Spleen (tissue), 11 donors: ENCODE measurements at regions not wholly inside any gene's neighbourhood (a gene's known extent, or its start where the extent isn't known, plus 50 kb on each side); places are given as distances from the start of the nearest gene placed in this dataset.

Experiments
- DNase-seq: peaks from one replicate; pipeline ENCODE4 v3.0.0-alpha.2; 2020
- H3K27ac ChIP-seq, 8 donors: fragments of 200-600 bp; sonication (generic) in 7 of 8; 1 replicate in 4 of 8; 2 replicates in 4 of 8; pipeline versions ENCODE4 v1.5.0 to v1.8.0; 2016 to 2021; ENCODE audit warnings: inconsistent platforms in 4 of 8, mild to moderate bottlenecking in 4 of 8, moderate library complexity in 1 of 8
- H3K27me3 ChIP-seq, 7 donors: fragments of 200-600 bp; sonication (generic) in 6 of 7; replicated peaks in 1 of 7; 1 replicate in 4 of 7; 2 replicates in 3 of 7; pipeline versions ENCODE4 v1.5.0 to v1.8.0; 2016 to 2021; ENCODE audit warnings: inconsistent platforms in 3 of 7, mild to moderate bottlenecking in 1 of 7
- H3K36me3 ChIP-seq, 6 donors: fragments of 200-600 bp; sonication (generic) in 5 of 6; 1 replicate in 4 of 6; 2 replicates in 2 of 6; pipeline versions ENCODE4 v1.5.0 to v1.8.0; 2016 to 2021; ENCODE audit warnings: inconsistent platforms in 2 of 6
- H3K4me1 ChIP-seq, 6 donors: fragments of 200-600 bp; sonication (generic) in 5 of 6; 1 replicate in 3 of 6; 2 replicates in 3 of 6; pipeline versions ENCODE4 v1.5.0 to v1.8.0; 2016 to 2021; ENCODE audit warnings: inconsistent platforms in 3 of 6
- H3K4me3 ChIP-seq, 8 donors: fragments of 200-600 bp; sonication (generic) in 7 of 8; 1 replicate in 4 of 8; 2 replicates in 4 of 8; pipeline versions ENCODE4 v1.5.0 to v1.8.0; 2016 to 2021; ENCODE audit warnings: inconsistent platforms in 4 of 8, mild to moderate bottlenecking in 4 of 8, moderate library complexity in 2 of 8
- H3K9me3 ChIP-seq, 8 donors: fragments of 200-600 bp; sonication (generic) in 7 of 8; 1 replicate in 4 of 8; 2 replicates in 4 of 8; pipeline versions ENCODE4 v1.5.0 to v1.8.0; 2016 to 2021; ENCODE audit warnings: inconsistent platforms in 4 of 8
- POLR2A ChIP-seq, 3 donors: fragments of 450-650 bp; IDR thresholded peaks; one replicate each; pipeline ENCODE4 v1.5.1; 2017; ENCODE audit warnings: antibody characterized with exemption in 3 of 3, mild to moderate bottlenecking in 1 of 3
- POLR2AphosphoS5 ChIP-seq, 3 donors: sonication (generic); formaldehyde crosslinking; IDR thresholded peaks; one replicate each; pipeline ENCODE4 v1.5.1; 2017; ENCODE audit warnings: antibody characterized with exemption in 3 of 3
- WGBS, 5 donors: extraction: QIAGEN DNeasy Blood & Tissue Kit in 3 of 5; methylation state at CpG; one replicate each; pipeline versions ENCODE4 v1.1.5 to v1.1.7; 2013 to 2018; 5-methylcytosine and 5-hydroxymethylcytosine counted together
- intact Hi-C: fragments of 100-400 bp; cut with DNase I; formaldehyde crosslinking; loops from one replicate; pipeline ENCODE4 v1.15.0; 2023; ENCODE audit warnings: low total_unique reads
- TF ChIP-seq, protein P1 (sequence below), 11 experiments: fragments of 200-600 bp in 7 of 11; fragments of 450-650 bp in 4 of 11; sonication (generic) in 4 of 11; IDR thresholded peaks in 8 of 11; conservative IDR thresholded peaks in 3 of 11; 1 replicate in 7 of 11; 2 replicates in 4 of 11; pipeline versions ENCODE4 v1.4.0 to v1.8.0; 2016 to 2021; ENCODE audit warnings: antibody characterized with exemption in 11 of 11, inconsistent platforms in 4 of 11, mild to moderate bottlenecking in 1 of 11
- donor health status: healthy with polysubstance abuse.
- donor health status: DM: no; HTN: no; CAD: no; lungs with moderate emphysema.
- donor health status: DM: no; HTN: no; CAD: no.
- donor health status: Bipolar disorder and iron deficiency.
- donor health status: healthy.
- donor health status: DM: no; HTN: no; CAD: no.
- donor health status: DM: yes; HTN: yes; CAD: no.

GRCh38 chr17:72379516-72379915 is 258.7 kb downstream of the SOX9 start:
- TF ChIP-seq POLR2A (IDR thresholded peaks at IDR 0.05) (no peak), POLR2AphosphoS5 (IDR thresholded peaks at IDR 0.05) (no peak)
- TF ChIP-seq, protein P1, sequence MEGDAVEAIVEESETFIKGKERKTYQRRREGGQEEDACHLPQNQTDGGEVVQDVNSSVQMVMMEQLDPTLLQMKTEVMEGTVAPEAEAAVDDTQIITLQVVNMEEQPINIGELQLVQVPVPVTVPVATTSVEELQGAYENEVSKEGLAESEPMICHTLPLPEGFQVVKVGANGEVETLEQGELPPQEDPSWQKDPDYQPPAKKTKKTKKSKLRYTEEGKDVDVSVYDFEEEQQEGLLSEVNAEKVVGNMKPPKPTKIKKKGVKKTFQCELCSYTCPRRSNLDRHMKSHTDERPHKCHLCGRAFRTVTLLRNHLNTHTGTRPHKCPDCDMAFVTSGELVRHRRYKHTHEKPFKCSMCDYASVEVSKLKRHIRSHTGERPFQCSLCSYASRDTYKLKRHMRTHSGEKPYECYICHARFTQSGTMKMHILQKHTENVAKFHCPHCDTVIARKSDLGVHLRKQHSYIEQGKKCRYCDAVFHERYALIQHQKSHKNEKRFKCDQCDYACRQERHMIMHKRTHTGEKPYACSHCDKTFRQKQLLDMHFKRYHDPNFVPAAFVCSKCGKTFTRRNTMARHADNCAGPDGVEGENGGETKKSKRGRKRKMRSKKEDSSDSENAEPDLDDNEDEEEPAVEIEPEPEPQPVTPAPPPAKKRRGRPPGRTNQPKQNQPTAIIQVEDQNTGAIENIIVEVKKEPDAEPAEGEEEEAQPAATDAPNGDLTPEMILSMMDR (IDR thresholded peaks at IDR 0.05 in 8 of 11, conservative IDR thresholded peaks at IDR 0.05 in 3 of 11), result no peak
- 79 to 84% (median 81%) methylated on average over 11 of the region's 11 CpGs for WGBS, 5 donors
- Histone ChIP-seq H3K9me3 (no peaks in the 10 kb centered on the region), H3K4me1 (peaks cover 3 to 16% (median 5%) of the 10 kb centered on the region in 6 donors), H3K27me3 (peaks cover 0 to 15% (median 0%) of the 10 kb centered on the region in 7 donors), H3K36me3 (no peaks in the 10 kb centered on the region), H3K4me3 (no peak overlapping the region), H3K27ac (no peak overlapping the region)
- no peak for DNase-seq
- intact Hi-C loops, result no loop called here

GRCh38 chr17:72380120-72380519 is 259.3 kb downstream of the SOX9 start:
- no peak for TF ChIP-seq POLR2AphosphoS5 (IDR thresholded peaks at IDR 0.05)
- TF ChIP-seq, protein P1 (IDR thresholded peaks at IDR 0.05 in 8 of 11, conservative IDR thresholded peaks at IDR 0.05 in 3 of 11), result no peak
- no peak for TF ChIP-seq POLR2A (IDR thresholded peaks at IDR 0.05)
- WGBS, 5 donors, result 85 to 89% (median 87%) methylated on average over 6 of the region's 6 CpGs
- H3K36me3 ChIP-seq, result no peaks in the 10 kb centered on the region
- no peak for DNase-seq
- intact Hi-C loops, result no loop called here
- H3K27me3 ChIP-seq, result peaks cover 0 to 15% (median 0%) of the 10 kb centered on the region in 7 donors
- no peak overlapping the region for H3K27ac ChIP-seq
- no peaks in the 10 kb centered on the region for H3K9me3 ChIP-seq
- peaks cover 3 to 16% (median 5%) of the 10 kb centered on the region in 6 donors for H3K4me1 ChIP-seq
- H3K4me3 ChIP-seq, result no peak overlapping the region

DNA sequence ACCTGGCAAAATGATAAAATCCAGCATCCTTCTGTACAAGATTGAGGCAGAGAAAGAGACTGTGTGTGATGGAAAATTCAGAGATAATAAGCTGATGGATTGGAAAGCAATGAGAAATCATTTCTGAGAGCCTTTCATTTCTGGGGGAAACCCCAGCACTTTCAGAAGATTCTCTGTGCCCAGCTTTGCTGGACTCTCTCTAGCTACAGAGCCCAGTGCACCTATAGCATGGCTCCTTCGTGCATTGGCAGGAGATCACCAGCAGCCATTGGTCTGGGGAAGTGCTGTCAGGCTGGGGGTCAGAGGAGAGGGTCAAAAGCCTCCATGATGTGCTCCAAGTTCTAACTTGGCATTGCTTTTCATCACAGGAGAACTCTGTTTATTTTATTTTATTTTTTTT is 259.9 kb downstream of the SOX9 start:
- no peak for DNase-seq
- no peaks in the 10 kb centered on the region for H3K9me3 ChIP-seq
- no peak overlapping the region for H3K27ac ChIP-seq
- H3K4me3 ChIP-seq, result no peak overlapping the region
- peaks cover 3 to 16% (median 5%) of the 10 kb centered on the region in 6 donors for H3K4me1 ChIP-seq
- H3K36me3 ChIP-seq, result no peaks in the 10 kb centered on the region
- TF ChIP-seq POLR2A (IDR thresholded peaks at IDR 0.05), result no peak
- TF ChIP-seq, protein P1 (IDR thresholded peaks at IDR 0.05 in 8 of 11, conservative IDR thresholded peaks at IDR 0.05 in 3 of 11), result no peak
- no peak for TF ChIP-seq POLR2AphosphoS5 (IDR thresholded peaks at IDR 0.05)
- 44 to 83% (median 69%) methylated on average over 1 of the region's 1 CpG for WGBS, 5 donors
- intact Hi-C loops, result no loop called here
- H3K27me3 ChIP-seq, result peaks cover 0 to 15% (median 0%) of the 10 kb centered on the region in 7 donors

GRCh38 chr17:72381597-72382397 is 261.0 kb downstream of the SOX9 start:
- no peaks in the 10 kb centered on the region for H3K9me3 ChIP-seq
- peaks cover 0 to 15% (median 0%) of the 10 kb centered on the region in 7 donors for H3K27me3 ChIP-seq
- intact Hi-C loops, result no loop called here
- no peak overlapping the region for H3K27ac ChIP-seq
- no peak overlapping the region for H3K4me3 ChIP-seq
- no peak for DNase-seq
- peaks cover 3 to 16% (median 5%) of the 10 kb centered on the region in 6 donors for H3K4me1 ChIP-seq
- WGBS, 5 donors, result 59 to 74% (median 67%) methylated on average over 12 of the region's 12 CpGs
- H3K36me3 ChIP-seq, result no peaks in the 10 kb centered on the region
- TF ChIP-seq POLR2AphosphoS5 (IDR thresholded peaks at IDR 0.05), result no peak
- no peak for TF ChIP-seq POLR2A (IDR thresholded peaks at IDR 0.05)
- TF ChIP-seq, protein P1 (IDR thresholded peaks at IDR 0.05 in 8 of 11, conservative IDR thresholded peaks at IDR 0.05 in 3 of 11), result no peak
